GM19395 (cell line): ENCODE measurements at regions not wholly inside any gene's neighbourhood (a gene's known extent, or its start where the extent isn't known, plus 50 kb on each side); places are given as distances from the start of the nearest gene placed in this dataset.

Source experiments
- ATAC-seq: cut with Tn5 transposase; IDR thresholded peaks from one replicate; pipeline ENCODE4 v1.9.1; 2021; ENCODE audit warnings: mild to moderate bottlenecking, moderate library complexity; ENCODE audit not compliant: unreplicated experiment

- no peak for ATAC-seq
Measured at GRCh38 chr3:110375751-110376518, 695.7 kb upstream of the NECTIN3 start.

- ATAC-seq, result no peak
Measured at GRCh38 chr3:110378481-110378880, 693.1 kb upstream of the NECTIN3 start.

GRCh38 chr3:110381992-110382391, 689.6 kb upstream of the NECTIN3 start:
- ATAC-seq, result no peak

GRCh38 chr3:110383356-110383755, 688.3 kb upstream of the NECTIN3 start:
- ATAC-seq, result no peak

GRCh38 chr3:110384601-110385000, 687.0 kb upstream of the NECTIN3 start:
- ATAC-seq, result no peak

GRCh38 chr3:110389005-110389404, 682.6 kb upstream of the NECTIN3 start:
- no peak for ATAC-seq

GRCh38 chr3:110390372-110390771, 681.2 kb upstream of the NECTIN3 start:
- no peak for ATAC-seq

GRCh38 chr3:110391042-110391441, 680.6 kb upstream of the NECTIN3 start:
- ATAC-seq, result no peak

- no peak for ATAC-seq
Measured at GRCh38 chr3:110391640-110392395, 679.8 kb upstream of the NECTIN3 start.

- ATAC-seq, result no peak
Measured at GRCh38 chr3:110393941-110394340, 677.7 kb upstream of the NECTIN3 start.

- ATAC-seq, result no peak
Measured at GRCh38 chr3:110397115-110397514, 674.5 kb upstream of the NECTIN3 start.

GRCh38 chr3:110400315-110400714, 671.3 kb upstream of the NECTIN3 start:
- ATAC-seq, result no peak

- ATAC-seq, result no peak
Measured at GRCh38 chr3:110405830-110406585, 665.6 kb upstream of the NECTIN3 start.

- no peak for ATAC-seq
Measured at GRCh38 chr3:110413266-110413665, 658.4 kb upstream of the NECTIN3 start.

- ATAC-seq, result no peak
Measured at GRCh38 chr3:110413807-110414748, 657.5 kb upstream of the NECTIN3 start.

- ATAC-seq, result no peak
Measured at GRCh38 chr3:110414855-110415254, 656.8 kb upstream of the NECTIN3 start.

GRCh38 chr3:110419096-110419495, 652.5 kb upstream of the NECTIN3 start:
- no peak for ATAC-seq

- ATAC-seq, result no peak
Measured at GRCh38 chr3:110419601-110420000, 652.0 kb upstream of the NECTIN3 start.

- ATAC-seq, result no peak
Measured at GRCh38 chr3:110420158-110420641, 651.4 kb upstream of the NECTIN3 start.

- ATAC-seq, result no peak
Measured at GRCh38 chr3:110423276-110423675, 648.3 kb upstream of the NECTIN3 start.
